Heart left ventricle (tissue), 13 donors: ENCODE measurements at regions not wholly inside any gene's neighbourhood (a gene's known extent, or its start where the extent isn't known, plus 50 kb on each side); places are given as distances from the start of the nearest gene placed in this dataset.

Source experiments
- POLR2A ChIP-seq, 2 donors: fragments of 450-650 bp; IDR thresholded peaks; one replicate each; pipeline ENCODE4 v1.6.1; 2017; ENCODE audit warnings: antibody characterized with exemption in 2 of 2, mild to moderate bottlenecking in 2 of 2, moderate library complexity in 2 of 2
- TF ChIP-seq, protein P1 (sequence below), 12 donors: fragments of 200-600 bp; sonication (generic) in 4 of 12; IDR thresholded peaks; one replicate each; pipeline versions ENCODE4 v1.5.0 to v1.8.0; 2018 to 2022; ENCODE audit warnings: antibody characterized with exemption in 12 of 12, mild to moderate bottlenecking in 5 of 12
- donor health status: ischemic (EF 13 %, LVEDD 7.1; RV severe dilation, severe dysfunction).
- donor health status: DM: no; HTN: yes; CAD: no.
- donor health status: DM: no; HTN: no; CAD: no.
- donor health status: ischemic (EF 25% LVEDD 6.9; RV normal size, moderate dysfunction).
- donor health status: ischemic (EF 25% LVEDD 5.7; RV mildly dilated, moderate dysfunction).
- donor health status: ischemic (EF 35%, LVEDD 5.7; RV mildly dilated, moderate dysfunction).
- donor health status: nonischemic (EF 11% LVEDD 7.7; RV severe dilation, severe dysfunction).
- donor health status: DM: yes; HTN: yes; CAD: no.
- donor health status: PGD.
- donor health status: ischemic (EF 29% LVEDD 5.4; RV normal size, mild dysfunction).
- donor health status: nonischemic (EF 23%, LVEDD 6.1; RV moderate dilation, normal function).

DNA sequence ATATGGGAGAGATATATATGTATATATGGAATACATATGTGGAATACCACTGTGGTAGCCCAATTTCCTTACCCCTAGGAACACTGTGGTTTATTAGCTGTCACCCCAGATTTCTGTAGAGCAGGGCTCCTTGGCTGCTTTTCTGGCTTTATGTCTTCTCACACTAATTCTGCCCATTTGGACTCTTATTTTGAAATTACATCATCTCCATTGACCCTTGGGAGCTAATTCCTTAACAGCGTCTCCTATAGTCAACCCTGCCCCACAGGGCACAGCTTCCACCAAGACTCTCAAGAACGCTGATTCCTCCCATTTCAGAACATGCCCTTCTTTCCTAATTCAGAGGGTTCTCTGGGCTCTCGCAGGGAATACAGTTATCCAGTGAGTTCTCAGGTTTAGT, 55.4 kb upstream of the TARP start:
- TF ChIP-seq, protein P1, sequence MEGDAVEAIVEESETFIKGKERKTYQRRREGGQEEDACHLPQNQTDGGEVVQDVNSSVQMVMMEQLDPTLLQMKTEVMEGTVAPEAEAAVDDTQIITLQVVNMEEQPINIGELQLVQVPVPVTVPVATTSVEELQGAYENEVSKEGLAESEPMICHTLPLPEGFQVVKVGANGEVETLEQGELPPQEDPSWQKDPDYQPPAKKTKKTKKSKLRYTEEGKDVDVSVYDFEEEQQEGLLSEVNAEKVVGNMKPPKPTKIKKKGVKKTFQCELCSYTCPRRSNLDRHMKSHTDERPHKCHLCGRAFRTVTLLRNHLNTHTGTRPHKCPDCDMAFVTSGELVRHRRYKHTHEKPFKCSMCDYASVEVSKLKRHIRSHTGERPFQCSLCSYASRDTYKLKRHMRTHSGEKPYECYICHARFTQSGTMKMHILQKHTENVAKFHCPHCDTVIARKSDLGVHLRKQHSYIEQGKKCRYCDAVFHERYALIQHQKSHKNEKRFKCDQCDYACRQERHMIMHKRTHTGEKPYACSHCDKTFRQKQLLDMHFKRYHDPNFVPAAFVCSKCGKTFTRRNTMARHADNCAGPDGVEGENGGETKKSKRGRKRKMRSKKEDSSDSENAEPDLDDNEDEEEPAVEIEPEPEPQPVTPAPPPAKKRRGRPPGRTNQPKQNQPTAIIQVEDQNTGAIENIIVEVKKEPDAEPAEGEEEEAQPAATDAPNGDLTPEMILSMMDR (IDR thresholded peaks at IDR 0.05), result no peak
- no peak for TF ChIP-seq POLR2A (IDR thresholded peaks at IDR 0.05)
